ENCODE measurements at regions not wholly inside any gene's neighbourhood (a gene's known extent, or its start where the extent isn't known, plus 50 kb on each side); places are given as distances from the start of the nearest gene placed in this dataset.

DNA sequence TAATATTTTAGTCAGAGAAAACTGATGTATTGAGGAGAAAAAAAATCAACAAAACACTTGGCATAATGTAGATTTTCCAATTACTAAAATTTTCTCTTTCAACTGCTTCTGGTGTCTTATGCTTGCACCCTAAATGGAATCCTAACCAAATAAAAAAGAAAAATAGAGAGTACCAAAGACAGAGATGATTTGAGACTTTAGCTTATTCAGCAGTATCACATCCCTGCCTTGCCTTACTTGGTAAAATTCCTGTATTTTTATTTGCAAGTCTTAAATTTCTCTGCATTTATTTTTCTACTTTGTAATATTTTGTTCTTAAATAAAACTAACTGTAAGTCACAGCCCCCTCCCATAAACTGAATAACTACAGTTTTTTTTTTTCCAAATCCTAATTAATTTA is 950.5 kb upstream of the INTU start:
- TF ChIP-seq, protein P1, sequence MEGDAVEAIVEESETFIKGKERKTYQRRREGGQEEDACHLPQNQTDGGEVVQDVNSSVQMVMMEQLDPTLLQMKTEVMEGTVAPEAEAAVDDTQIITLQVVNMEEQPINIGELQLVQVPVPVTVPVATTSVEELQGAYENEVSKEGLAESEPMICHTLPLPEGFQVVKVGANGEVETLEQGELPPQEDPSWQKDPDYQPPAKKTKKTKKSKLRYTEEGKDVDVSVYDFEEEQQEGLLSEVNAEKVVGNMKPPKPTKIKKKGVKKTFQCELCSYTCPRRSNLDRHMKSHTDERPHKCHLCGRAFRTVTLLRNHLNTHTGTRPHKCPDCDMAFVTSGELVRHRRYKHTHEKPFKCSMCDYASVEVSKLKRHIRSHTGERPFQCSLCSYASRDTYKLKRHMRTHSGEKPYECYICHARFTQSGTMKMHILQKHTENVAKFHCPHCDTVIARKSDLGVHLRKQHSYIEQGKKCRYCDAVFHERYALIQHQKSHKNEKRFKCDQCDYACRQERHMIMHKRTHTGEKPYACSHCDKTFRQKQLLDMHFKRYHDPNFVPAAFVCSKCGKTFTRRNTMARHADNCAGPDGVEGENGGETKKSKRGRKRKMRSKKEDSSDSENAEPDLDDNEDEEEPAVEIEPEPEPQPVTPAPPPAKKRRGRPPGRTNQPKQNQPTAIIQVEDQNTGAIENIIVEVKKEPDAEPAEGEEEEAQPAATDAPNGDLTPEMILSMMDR (IDR thresholded peaks at IDR 0.05; ENCODE audit: insufficient read depth, low read length) = no peak
- TF ChIP-seq POLR2AphosphoS5 (IDR thresholded peaks at IDR 0.05; ENCODE audit: low read depth) = no peak
- no peak for TF ChIP-seq GABPA (IDR thresholded peaks at IDR 0.05; ENCODE audit: low read depth)
- no peak for TF ChIP-seq SPI1 (IDR thresholded peaks at IDR 0.05; ENCODE audit: borderline replicate concordance, low read depth)

Data from HL-60 (cell line).